ENCODE measurements at regions not wholly inside any gene's neighbourhood (a gene's known extent, or its start where the extent isn't known, plus 50 kb on each side); places are given as distances from the start of the nearest gene placed in this dataset.

- H3K9me3 ChIP-seq (ENCODE audit: control insufficient read depth in 5 of 5, low read length in 5 of 5): no peaks in the 10 kb centered on the region
- H3K9ac ChIP-seq (ENCODE audit: low read length in 5 of 5): no peak overlapping the region
- no peaks in the 10 kb centered on the region for H3K36me3 ChIP-seq (ENCODE audit: control insufficient read depth in 5 of 5, insufficient read depth in 5 of 5, low read length in 5 of 5)
- no peak overlapping the region for H3K27ac ChIP-seq (ENCODE audit: low read depth, low read length)
- no peak overlapping the region for H3K4me3 ChIP-seq (ENCODE audit: low read depth in 1 of 5, low read length in 5 of 5)
- peaks cover 0 to 4% (median 0%) of the 10 kb centered on the region in 5 donors for H3K4me1 ChIP-seq (ENCODE audit: control insufficient read depth in 5 of 5, insufficient read depth in 5 of 5, low read length in 5 of 5)
- no peaks in the 10 kb centered on the region for H3K27me3 ChIP-seq (ENCODE audit: control insufficient read depth in 5 of 5, insufficient read depth in 4 of 5, low read length in 5 of 5)
Observed at GRCh38 chr16:52386694-52387093, 160.2 kb downstream of the TOX3 start.

- Histone ChIP-seq H3K4me1 (ENCODE audit: control insufficient read depth in 5 of 5, insufficient read depth in 5 of 5, low read length in 5 of 5) (peaks cover 0 to 4% (median 0%) of the 10 kb centered on the region in 5 donors), H3K27me3 (ENCODE audit: control insufficient read depth in 5 of 5, insufficient read depth in 4 of 5, low read length in 5 of 5) (no peaks in the 10 kb centered on the region), H3K36me3 (ENCODE audit: control insufficient read depth in 5 of 5, insufficient read depth in 5 of 5, low read length in 5 of 5) (no peaks in the 10 kb centered on the region), H3K4me3 (ENCODE audit: low read depth in 1 of 5, low read length in 5 of 5) (no peak overlapping the region), H3K9me3 (ENCODE audit: control insufficient read depth in 5 of 5, low read length in 5 of 5) (no peaks in the 10 kb centered on the region), H3K27ac (ENCODE audit: low read depth, low read length) (no peak overlapping the region), H3K9ac (ENCODE audit: low read length in 5 of 5) (no peak overlapping the region)
Observed at GRCh38 chr16:52384378-52384777, 162.6 kb downstream of the TOX3 start.

- H3K4me1 ChIP-seq (ENCODE audit: control insufficient read depth in 5 of 5, insufficient read depth in 5 of 5, low read length in 5 of 5): peaks cover 0 to 4% (median 0%) of the 10 kb centered on the region in 5 donors
- H3K27ac ChIP-seq (ENCODE audit: low read depth, low read length): no peak overlapping the region
- H3K36me3 ChIP-seq (ENCODE audit: control insufficient read depth in 5 of 5, insufficient read depth in 5 of 5, low read length in 5 of 5): no peaks in the 10 kb centered on the region
- no peak overlapping the region for H3K4me3 ChIP-seq (ENCODE audit: low read depth in 1 of 5, low read length in 5 of 5)
- H3K9ac ChIP-seq (ENCODE audit: low read length in 5 of 5): no peak overlapping the region
- H3K9me3 ChIP-seq (ENCODE audit: control insufficient read depth in 5 of 5, low read length in 5 of 5): no peaks in the 10 kb centered on the region
- no peaks in the 10 kb centered on the region for H3K27me3 ChIP-seq (ENCODE audit: control insufficient read depth in 5 of 5, insufficient read depth in 4 of 5, low read length in 5 of 5)
Observed at GRCh38 chr16:52383640-52384292, 163.2 kb downstream of the TOX3 start.

- no peak overlapping the region for H3K9ac ChIP-seq (ENCODE audit: low read length in 5 of 5)
- no peaks in the 10 kb centered on the region for H3K36me3 ChIP-seq (ENCODE audit: control insufficient read depth in 5 of 5, insufficient read depth in 5 of 5, low read length in 5 of 5)
- H3K9me3 ChIP-seq (ENCODE audit: control insufficient read depth in 5 of 5, low read length in 5 of 5): no peaks in the 10 kb centered on the region
- peaks cover 0 to 4% (median 0%) of the 10 kb centered on the region in 5 donors for H3K4me1 ChIP-seq (ENCODE audit: control insufficient read depth in 5 of 5, insufficient read depth in 5 of 5, low read length in 5 of 5)
- H3K27me3 ChIP-seq (ENCODE audit: control insufficient read depth in 5 of 5, insufficient read depth in 4 of 5, low read length in 5 of 5): no peaks in the 10 kb centered on the region
- H3K27ac ChIP-seq (ENCODE audit: low read depth, low read length): no peak overlapping the region
- H3K4me3 ChIP-seq (ENCODE audit: low read depth in 1 of 5, low read length in 5 of 5): no peak overlapping the region
Observed at GRCh38 chr16:52383119-52383518, 163.8 kb downstream of the TOX3 start.

- peaks cover 0 to 4% (median 0%) of the 10 kb centered on the region in 5 donors for H3K4me1 ChIP-seq (ENCODE audit: control insufficient read depth in 5 of 5, insufficient read depth in 5 of 5, low read length in 5 of 5)
- no peaks in the 10 kb centered on the region for H3K9me3 ChIP-seq (ENCODE audit: control insufficient read depth in 5 of 5, low read length in 5 of 5)
- H3K4me3 ChIP-seq (ENCODE audit: low read depth in 1 of 5, low read length in 5 of 5): no peak overlapping the region
- H3K27me3 ChIP-seq (ENCODE audit: control insufficient read depth in 5 of 5, insufficient read depth in 4 of 5, low read length in 5 of 5): no peaks in the 10 kb centered on the region
- H3K27ac ChIP-seq (ENCODE audit: low read depth, low read length): no peak overlapping the region
- no peaks in the 10 kb centered on the region for H3K36me3 ChIP-seq (ENCODE audit: control insufficient read depth in 5 of 5, insufficient read depth in 5 of 5, low read length in 5 of 5)
- H3K9ac ChIP-seq (ENCODE audit: low read length in 5 of 5): no peak overlapping the region
Observed at GRCh38 chr16:52379551-52379950, 167.4 kb downstream of the TOX3 start.

- H3K27me3 ChIP-seq (ENCODE audit: control insufficient read depth in 5 of 5, insufficient read depth in 4 of 5, low read length in 5 of 5): no peaks in the 10 kb centered on the region
- no peak overlapping the region for H3K27ac ChIP-seq (ENCODE audit: low read depth, low read length)
- no peaks in the 10 kb centered on the region for H3K4me1 ChIP-seq (ENCODE audit: control insufficient read depth in 5 of 5, insufficient read depth in 5 of 5, low read length in 5 of 5)
Observed at GRCh38 chr16:52376676-52377280, 170.2 kb downstream of the TOX3 start.

GRCh38 chr16:52372313-52372712 lies 174.6 kb downstream of the TOX3 start:
- Histone ChIP-seq H3K4me3 (ENCODE audit: low read depth in 1 of 5, low read length in 5 of 5) (no peak overlapping the region), H3K27ac (ENCODE audit: low read depth, low read length) (no peak overlapping the region), H3K9me3 (ENCODE audit: control insufficient read depth in 5 of 5, low read length in 5 of 5) (peaks cover 0 to 8% (median 2%) of the 10 kb centered on the region in 5 donors), H3K36me3 (ENCODE audit: control insufficient read depth in 5 of 5, insufficient read depth in 5 of 5, low read length in 5 of 5) (no peaks in the 10 kb centered on the region), H3K9ac (ENCODE audit: low read length in 5 of 5) (no peak overlapping the region), H3K27me3 (ENCODE audit: control insufficient read depth in 5 of 5, insufficient read depth in 4 of 5, low read length in 5 of 5) (no peaks in the 10 kb centered on the region), H3K4me1 (ENCODE audit: control insufficient read depth in 5 of 5, insufficient read depth in 5 of 5, low read length in 5 of 5) (no peaks in the 10 kb centered on the region)

More at GRCh38 chr16:52376676-52377280, 170.2 kb downstream of the TOX3 start:
- Histone ChIP-seq H3K9me3 (ENCODE audit: control insufficient read depth in 5 of 5, low read length in 5 of 5) (peaks cover 0 to 8% (median 0%) of the 10 kb centered on the region in 5 donors), H3K36me3 (ENCODE audit: control insufficient read depth in 5 of 5, insufficient read depth in 5 of 5, low read length in 5 of 5) (no peaks in the 10 kb centered on the region), H3K9ac (ENCODE audit: low read length in 5 of 5) (no peak overlapping the region), H3K4me3 (ENCODE audit: low read depth in 1 of 5, low read length in 5 of 5) (no peak overlapping the region)

- Histone ChIP-seq H3K4me3 (ENCODE audit: low read depth in 1 of 5, low read length in 5 of 5) (no peak overlapping the region), H3K9ac (ENCODE audit: low read length in 5 of 5) (no peak overlapping the region), H3K27me3 (ENCODE audit: control insufficient read depth in 5 of 5, insufficient read depth in 4 of 5, low read length in 5 of 5) (no peaks in the 10 kb centered on the region), H3K36me3 (ENCODE audit: control insufficient read depth in 5 of 5, insufficient read depth in 5 of 5, low read length in 5 of 5) (no peaks in the 10 kb centered on the region), H3K4me1 (ENCODE audit: control insufficient read depth in 5 of 5, insufficient read depth in 5 of 5, low read length in 5 of 5) (no peaks in the 10 kb centered on the region), H3K9me3 (ENCODE audit: control insufficient read depth in 5 of 5, low read length in 5 of 5) (peaks cover 0 to 7% (median 2%) of the 10 kb centered on the region in 5 donors), H3K27ac (ENCODE audit: low read depth, low read length) (no peak overlapping the region)
Observed at GRCh38 chr16:52368859-52369258, 178.1 kb downstream of the TOX3 start.

- H3K36me3 ChIP-seq (ENCODE audit: control insufficient read depth in 5 of 5, insufficient read depth in 5 of 5, low read length in 5 of 5): no peaks in the 10 kb centered on the region
- no peaks in the 10 kb centered on the region for H3K27me3 ChIP-seq (ENCODE audit: control insufficient read depth in 5 of 5, insufficient read depth in 4 of 5, low read length in 5 of 5)
- no peak overlapping the region for H3K27ac ChIP-seq (ENCODE audit: low read depth, low read length)
- H3K9ac ChIP-seq (ENCODE audit: low read length in 5 of 5): no peak overlapping the region
- H3K4me3 ChIP-seq (ENCODE audit: low read depth in 1 of 5, low read length in 5 of 5): no peak overlapping the region
- H3K9me3 ChIP-seq (ENCODE audit: control insufficient read depth in 5 of 5, low read length in 5 of 5): peaks cover 0 to 6% (median 0%) of the 10 kb centered on the region in 5 donors
- no peaks in the 10 kb centered on the region for H3K4me1 ChIP-seq (ENCODE audit: control insufficient read depth in 5 of 5, insufficient read depth in 5 of 5, low read length in 5 of 5)
Observed at GRCh38 chr16:52367821-52368220, 179.1 kb downstream of the TOX3 start.

GRCh38 chr16:52366983-52367382 lies 180.0 kb downstream of the TOX3 start:
- Histone ChIP-seq H3K9me3 (ENCODE audit: control insufficient read depth in 5 of 5, low read length in 5 of 5) (peaks cover 0 to 2% (median 0%) of the 10 kb centered on the region in 5 donors), H3K27me3 (ENCODE audit: control insufficient read depth in 5 of 5, insufficient read depth in 4 of 5, low read length in 5 of 5) (no peaks in the 10 kb centered on the region), H3K4me1 (ENCODE audit: control insufficient read depth in 5 of 5, insufficient read depth in 5 of 5, low read length in 5 of 5) (no peaks in the 10 kb centered on the region), H3K36me3 (ENCODE audit: control insufficient read depth in 5 of 5, insufficient read depth in 5 of 5, low read length in 5 of 5) (no peaks in the 10 kb centered on the region), H3K4me3 (ENCODE audit: low read depth in 1 of 5, low read length in 5 of 5) (no peak overlapping the region), H3K9ac (ENCODE audit: low read length in 5 of 5) (no peak overlapping the region), H3K27ac (ENCODE audit: low read depth, low read length) (no peak overlapping the region)

All from subcutaneous abdominal adipose tissue (tissue), 5 donors.